GM10248 (cell line): ENCODE measurements at regions not wholly inside any gene's neighbourhood (a gene's known extent, or its start where the extent isn't known, plus 50 kb on each side); places are given as distances from the start of the nearest gene placed in this dataset.

Experiments used
- CTCF ChIA-PET: fragments of 300-600 bp; sonication (Branson Sonifier 250); formaldehyde crosslinking; extraction: SDS; loops from one replicate; lab custom pipeline; 2021; ENCODE audit warnings: antibody characterized with exemption; lab: Yijun Ruan, JAX
- POLR2A ChIA-PET: fragments of 350-650 bp; sonication (Branson Sonifier 250); formaldehyde crosslinking; extraction: SDS; loops from one replicate; lab custom pipeline; 2020; ENCODE audit warnings: antibody characterized with exemption; lab: Yijun Ruan, JAX
- DNase-seq: peaks from one replicate; pipeline ENCODE4 v3.0.0; 2012; ENCODE audit errors: extremely low spot score
- TF ChIP-seq, protein P1 (sequence below): IDR thresholded peaks from 2 replicates; pipeline ENCODE4 v1.5.1; 2012; ENCODE audit warnings: mild to moderate bottlenecking, low read depth; ENCODE audit errors: extremely low read depth, missing control alignments, control extremely low read depth

DNA sequence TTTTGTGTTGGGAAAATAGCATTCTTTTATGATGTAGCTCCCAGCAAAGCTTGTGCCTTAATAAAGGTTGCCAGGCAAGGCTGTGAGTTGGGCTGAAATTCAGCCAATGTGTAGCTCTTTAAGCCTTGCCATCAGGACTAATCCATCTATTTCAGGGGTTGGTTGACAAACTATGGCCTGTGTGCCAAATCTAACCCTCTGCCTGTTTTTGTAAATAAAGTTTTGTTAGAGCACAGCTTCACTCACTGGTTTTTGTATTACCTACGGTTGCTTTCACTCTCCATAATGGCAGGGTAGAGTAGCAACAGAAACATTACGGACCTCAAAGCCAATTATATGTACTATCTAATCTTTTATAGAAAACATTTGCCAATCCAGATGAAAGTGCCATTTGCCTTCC lies 638.1 kb upstream of the POT1 start:
- ChIA-PET CTCF (interaction anchor here (1.2 kb wide), 1 partner anchor 11 kb away, joined by 5 read pairs; no protein-coding TSS in a partner anchor), POLR2A (no interaction called here)
- no peak for DNase-seq
- TF ChIP-seq, protein P1, sequence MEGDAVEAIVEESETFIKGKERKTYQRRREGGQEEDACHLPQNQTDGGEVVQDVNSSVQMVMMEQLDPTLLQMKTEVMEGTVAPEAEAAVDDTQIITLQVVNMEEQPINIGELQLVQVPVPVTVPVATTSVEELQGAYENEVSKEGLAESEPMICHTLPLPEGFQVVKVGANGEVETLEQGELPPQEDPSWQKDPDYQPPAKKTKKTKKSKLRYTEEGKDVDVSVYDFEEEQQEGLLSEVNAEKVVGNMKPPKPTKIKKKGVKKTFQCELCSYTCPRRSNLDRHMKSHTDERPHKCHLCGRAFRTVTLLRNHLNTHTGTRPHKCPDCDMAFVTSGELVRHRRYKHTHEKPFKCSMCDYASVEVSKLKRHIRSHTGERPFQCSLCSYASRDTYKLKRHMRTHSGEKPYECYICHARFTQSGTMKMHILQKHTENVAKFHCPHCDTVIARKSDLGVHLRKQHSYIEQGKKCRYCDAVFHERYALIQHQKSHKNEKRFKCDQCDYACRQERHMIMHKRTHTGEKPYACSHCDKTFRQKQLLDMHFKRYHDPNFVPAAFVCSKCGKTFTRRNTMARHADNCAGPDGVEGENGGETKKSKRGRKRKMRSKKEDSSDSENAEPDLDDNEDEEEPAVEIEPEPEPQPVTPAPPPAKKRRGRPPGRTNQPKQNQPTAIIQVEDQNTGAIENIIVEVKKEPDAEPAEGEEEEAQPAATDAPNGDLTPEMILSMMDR, result no peak

DNA sequence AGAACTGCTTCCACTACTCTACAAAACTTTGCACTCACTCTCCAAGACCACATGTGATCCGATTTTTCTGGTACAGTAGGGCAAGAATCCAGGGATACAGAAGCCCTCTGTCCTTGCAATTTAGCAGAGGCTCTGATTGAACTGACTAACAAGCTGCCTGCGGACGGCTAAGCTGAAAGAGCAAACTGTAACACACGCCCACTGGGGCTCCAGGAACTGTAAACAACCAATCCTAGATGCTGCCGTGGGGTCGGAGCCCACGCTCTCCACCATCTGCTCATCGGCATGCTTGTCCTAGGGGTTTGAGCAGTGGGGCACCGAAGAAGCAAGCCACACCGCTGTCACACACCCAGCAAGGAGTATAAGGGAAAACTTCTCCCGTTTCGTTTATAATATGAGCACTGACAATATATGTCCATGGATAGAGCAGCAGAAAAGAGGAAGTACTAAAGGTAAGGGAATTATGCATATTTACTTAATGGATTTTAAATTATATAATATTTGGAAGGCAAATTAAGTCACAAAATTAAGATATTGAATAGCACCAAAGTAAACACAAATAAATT lies 634.4 kb upstream of the POT1 start:
- ChIA-PET CTCF (no interaction called here), POLR2A (no interaction called here)
- DNase-seq, result no peak
- TF ChIP-seq, protein P1, result no peak

DNA sequence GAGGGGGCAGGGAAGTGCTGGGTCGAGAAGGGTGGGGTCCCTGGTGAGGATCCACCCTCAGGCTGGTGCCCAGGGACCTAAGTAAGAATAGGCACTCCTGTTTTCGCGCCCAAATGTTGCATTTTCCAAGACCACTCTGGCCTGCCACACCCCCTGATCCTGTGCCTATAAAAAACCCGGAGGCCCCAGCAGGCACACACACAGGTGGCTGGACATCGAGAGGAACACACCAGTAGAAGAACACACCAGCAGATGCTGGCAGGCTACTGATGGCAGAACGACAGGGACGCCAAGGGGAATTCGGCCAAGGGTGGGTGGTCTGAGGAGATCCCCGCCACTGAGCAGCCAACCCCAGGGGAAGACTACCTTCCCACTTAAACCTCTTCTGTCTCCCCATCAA lies 633.9 kb upstream of the POT1 start:
- DNase-seq, result no peak
- ChIA-PET POLR2A (no interaction called here), CTCF (no interaction called here)
- TF ChIP-seq, protein P1, result no peak

DNA sequence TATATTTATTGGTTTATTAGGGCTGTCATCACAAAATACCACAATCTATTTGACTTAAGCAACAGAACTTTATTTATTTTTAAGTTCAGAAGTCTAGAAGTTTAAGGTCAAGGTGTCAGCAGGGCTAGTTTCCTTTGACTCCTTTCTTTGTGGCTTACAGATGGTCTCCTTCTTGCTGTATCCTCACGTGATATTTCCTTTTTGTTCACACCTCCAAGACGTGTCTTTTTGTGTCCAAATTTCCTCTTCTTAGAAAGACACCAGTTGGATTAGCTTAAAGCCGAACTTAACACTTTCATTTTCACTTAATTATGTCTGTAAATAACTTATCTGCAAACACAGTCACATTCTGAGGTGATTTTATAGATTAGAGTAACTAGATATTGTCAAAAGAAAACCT lies 631.4 kb upstream of the POT1 start:
- no peak for DNase-seq
- CTCF ChIA-PET, result interaction anchor here (0.6 kb wide), 1 partner anchor 1618 kb away, joined by 3 read pairs; no protein-coding TSS in a partner anchor
- TF ChIP-seq, protein P1, result no peak
- POLR2A ChIA-PET, result no interaction called here

DNA sequence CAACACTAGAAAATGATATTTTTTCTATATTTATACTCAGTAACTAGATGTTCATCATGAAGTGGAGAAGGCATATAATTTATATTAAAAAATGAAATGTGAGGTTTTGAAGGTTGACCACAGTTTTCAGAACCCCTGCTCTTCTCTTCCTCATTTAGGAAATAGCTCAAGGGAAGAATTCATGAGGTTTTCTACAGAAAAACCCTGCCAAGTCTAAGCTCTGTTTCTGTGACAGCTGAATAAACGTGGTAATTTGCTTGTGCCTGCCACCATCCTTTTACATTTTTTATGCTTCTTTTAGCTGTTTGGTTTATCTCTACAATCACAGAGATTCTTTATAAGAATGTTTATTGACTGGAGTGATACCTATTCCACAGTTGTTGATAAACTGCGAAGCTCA lies 630.3 kb upstream of the POT1 start:
- DNase-seq, result no peak
- ChIA-PET POLR2A (no interaction called here), CTCF (no interaction called here)
- TF ChIP-seq, protein P1, result no peak

DNA sequence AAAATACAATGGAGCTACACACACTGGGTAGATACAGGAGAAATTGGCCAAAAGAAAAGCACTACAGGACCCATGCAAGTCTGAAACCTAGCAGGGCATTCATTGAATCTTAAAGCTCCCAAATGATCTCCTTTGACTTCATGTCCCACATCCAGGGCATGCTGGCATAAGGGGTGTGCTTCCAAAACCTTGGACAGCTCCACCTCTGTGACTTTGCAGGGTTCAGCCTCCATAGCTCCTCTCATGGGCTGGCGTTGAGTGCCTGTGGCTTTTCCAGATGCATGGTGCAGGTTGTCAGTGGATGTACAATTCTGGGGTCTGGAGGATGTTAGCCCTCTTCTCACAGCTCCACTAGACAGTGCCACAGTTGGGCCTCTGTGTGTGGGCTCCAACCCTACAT lies 626.3 kb upstream of the POT1 start:
- TF ChIP-seq, protein P1, result no peak
- ChIA-PET CTCF (interaction anchor here (1.0 to 1.9 kb wide), 3 partner anchors 9 to 15 kb away, joined by 3 to 7 read pairs (median 5); no protein-coding TSS in a partner anchor), POLR2A (no interaction called here)
- DNase-seq, result no peak
